Ovary (tissue), 7 donors: ENCODE measurements at regions not wholly inside any gene's neighbourhood (a gene's known extent, or its start where the extent isn't known, plus 50 kb on each side); places are given as distances from the start of the nearest gene placed in this dataset.

Experiments used
- DNase-seq, 5 donors: peaks; one replicate each; pipeline ENCODE4 v3.0.0-alpha.2; 2019 to 2020
- H3K27ac ChIP-seq, 2 donors: fragments of 200-600 bp; one replicate each; pipeline versions ENCODE4 v1.5.1 to v1.8.0; 2019 to 2022
- H3K27me3 ChIP-seq: fragments of 200-600 bp; one replicate; pipeline ENCODE4 v1.8.0; 2022
- H3K36me3 ChIP-seq: fragments of 200-600 bp; sonication (generic); one replicate; pipeline ENCODE4 v1.5.1; 2019
- H3K4me1 ChIP-seq: one replicate; pipeline ENCODE4 v1.8.1; 2013; ENCODE audit warnings: mild to moderate bottlenecking, moderate library complexity; ENCODE audit not compliant: insufficient read depth
- H3K4me3 ChIP-seq: fragments of 200-600 bp; sonication (generic); one replicate; pipeline ENCODE4 v1.5.1; 2017
- H3K9me3 ChIP-seq, 2 donors: fragments of 200-600 bp in 1 of 2; sonication (generic) in 1 of 2; one replicate each; pipeline versions ENCODE4 v1.5.1 to v1.8.1; 2013 to 2019; ENCODE audit warnings: mild to moderate bottlenecking in 1 of 2, moderate library complexity in 1 of 2
- CTCF ChIP-seq, 3 donors: fragments of 450-650 bp in 2 of 3; fragments of 200-600 bp in 1 of 3; IDR thresholded peaks; one replicate each; pipeline versions ENCODE4 v1.5.1 to v1.8.0; 2016 to 2022; ENCODE audit warnings: antibody characterized with exemption in 3 of 3, mild to moderate bottlenecking in 1 of 3
- EP300 ChIP-seq: sonication (generic); formaldehyde crosslinking; IDR thresholded peaks from one replicate; pipeline ENCODE4 v1.6.1; 2017; ENCODE audit warnings: antibody characterized with exemption
- POLR2A ChIP-seq: fragments of 450-650 bp; IDR thresholded peaks from one replicate; pipeline ENCODE4 v1.6.1; 2017; ENCODE audit warnings: antibody characterized with exemption, mild to moderate bottlenecking, moderate library complexity
- WGBS, 3 donors: extraction: QIAGEN DNeasy Blood & Tissue Kit in 1 of 3; methylation state at CpG; one replicate each; pipeline versions ENCODE4 v1.1.5 to v1.1.7; 2013 to 2017; 5-methylcytosine and 5-hydroxymethylcytosine counted together
- intact Hi-C, 4 donors: fragments of 100-400 bp; cut with DNase I; formaldehyde crosslinking; loops; one replicate each; pipeline versions ENCODE4 v1.11.0 to v1.15.1; 2022 to 2023
- donor health status: DM: no; HTN: no; CAD: no; lungs with moderate emphysema.
- donor health status: DM: no; HTN: no; CAD: no.
- donor health status: Bipolar disorder and iron deficiency.
- donor health status: DM: no; HTN: no; CAD: no.
- donor health status: DM: yes; HTN: yes; CAD: no.

DNA sequence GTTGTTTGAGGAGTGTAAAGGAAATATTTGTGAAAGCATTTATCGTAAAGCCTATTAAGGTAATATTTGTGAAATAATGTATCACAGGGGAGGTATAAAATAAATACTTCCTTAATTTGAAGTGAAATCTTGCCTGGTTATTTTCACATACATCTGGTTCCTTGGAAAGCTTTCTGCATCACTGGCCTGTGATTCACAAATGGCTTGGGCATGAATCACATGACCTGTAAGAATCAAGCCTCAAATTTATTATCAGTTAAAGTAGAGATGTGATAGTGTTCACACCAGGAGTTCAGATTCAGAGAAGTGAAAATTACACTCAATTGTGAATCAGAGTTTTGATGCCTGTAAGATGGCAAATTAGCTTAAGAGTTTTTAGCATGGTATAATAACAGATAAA lies 1911.4 kb downstream of the STIM2 start:
- 42 to 45% (median 44%) methylated on average over 1 of the region's 1 CpG for WGBS, 3 donors
- no peaks in the 10 kb centered on the region for H3K36me3 ChIP-seq
- peaks cover 2% of the 10 kb centered on the region for H3K27me3 ChIP-seq
- no peaks in the 10 kb centered on the region for H3K9me3 ChIP-seq
- TF ChIP-seq POLR2A (no peak), EP300 (no peak), CTCF (IDR thresholded peaks at IDR 0.05) (no peak)
- H3K4me3 ChIP-seq, result no peak overlapping the region
- DNase-seq, result no peak
- H3K4me1 ChIP-seq, result no peaks in the 10 kb centered on the region
- intact Hi-C loops, result no loop called here
- H3K27ac ChIP-seq, result no peak overlapping the region

- H3K4me3 ChIP-seq, result no peak overlapping the region
- no peak for DNase-seq
- no peaks in the 10 kb centered on the region for H3K4me1 ChIP-seq
- no peak overlapping the region for H3K27ac ChIP-seq
- no peaks in the 10 kb centered on the region for H3K36me3 ChIP-seq
- TF ChIP-seq CTCF (IDR thresholded peaks at IDR 0.05) (no peak), EP300 (no peak), POLR2A (no peak)
- WGBS, 3 donors, result 27 to 31% (median 28%) methylated on average over 2 of the region's 2 CpGs
- no peaks in the 10 kb centered on the region for H3K9me3 ChIP-seq
- peaks cover 2% of the 10 kb centered on the region for H3K27me3 ChIP-seq
- intact Hi-C loops, result loop anchor here in 1 of 4 donors (1.0 kb wide), 1 partner anchor 10 kb away; no protein-coding TSS in a partner anchor
These were observed 1912.1 kb downstream of the STIM2 start for GRCh38 chr4:28772788-28773187.

GRCh38 chr4:28774344-28774743 lies 1913.7 kb downstream of the STIM2 start:
- TF ChIP-seq EP300, result no peak
- no peak for TF ChIP-seq POLR2A
- TF ChIP-seq CTCF (IDR thresholded peaks at IDR 0.05), result no peak
- H3K36me3 ChIP-seq, result no peaks in the 10 kb centered on the region
- intact Hi-C loops, result no loop called here

DNA sequence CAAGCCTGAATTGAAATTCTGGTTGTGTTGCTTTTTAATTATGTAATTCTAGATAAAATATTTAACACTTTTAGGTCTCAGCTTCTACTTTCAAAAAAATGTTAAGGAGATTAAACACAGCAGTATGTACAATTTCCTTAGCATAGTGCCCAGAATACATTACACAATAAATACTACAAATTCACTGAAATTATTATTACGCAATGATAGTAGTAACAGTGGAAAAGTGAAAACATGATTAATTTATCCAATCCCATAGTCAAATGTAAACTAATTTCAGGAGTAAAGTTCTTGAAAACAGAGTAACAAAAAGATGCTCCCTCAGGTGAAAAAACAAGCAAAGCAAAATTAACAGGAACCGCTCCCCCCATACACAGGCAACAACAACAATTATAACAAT lies 1915.4 kb downstream of the STIM2 start:
- no peak for TF ChIP-seq POLR2A
- TF ChIP-seq CTCF (IDR thresholded peaks at IDR 0.05), result no peak
- TF ChIP-seq EP300, result no peak
- Histone ChIP-seq H3K4me1 (no peaks in the 10 kb centered on the region), H3K27ac (no peak overlapping the region), H3K27me3 (peaks cover 2% of the 10 kb centered on the region), H3K36me3 (no peaks in the 10 kb centered on the region), H3K9me3 (no peaks in the 10 kb centered on the region), H3K4me3 (no peak overlapping the region)
- DNase-seq, result no peak
- 97 to 98% (median 98%) methylated on average over 2 of the region's 2 CpGs for WGBS, 3 donors
- intact Hi-C loops, result no loop called here

More at GRCh38 chr4:28774344-28774743, 1913.7 kb downstream of the STIM2 start:
- Histone ChIP-seq H3K4me1 (no peaks in the 10 kb centered on the region), H3K4me3 (no peak overlapping the region), H3K9me3 (no peaks in the 10 kb centered on the region), H3K27ac (no peak overlapping the region), H3K27me3 (peaks cover 2% of the 10 kb centered on the region)
- WGBS, 3 donors, result 14 to 33% (median 18%) methylated on average over 2 of the region's 2 CpGs
- no peak for DNase-seq

GRCh38 chr4:28784188-28784587 lies 1923.5 kb downstream of the STIM2 start:
- no peaks in the 10 kb centered on the region for H3K36me3 ChIP-seq
- DNase-seq, result no peak
- H3K4me3 ChIP-seq, result no peak overlapping the region
- no peaks in the 10 kb centered on the region for H3K9me3 ChIP-seq
- no peaks in the 10 kb centered on the region for H3K4me1 ChIP-seq
- intact Hi-C loops, result no loop called here
- H3K27ac ChIP-seq, result no peak overlapping the region
- no peak for TF ChIP-seq CTCF (IDR thresholded peaks at IDR 0.05)
- TF ChIP-seq EP300, result no peak
- no peak for TF ChIP-seq POLR2A
- H3K27me3 ChIP-seq, result no peaks in the 10 kb centered on the region
